GM12878 (cell line): ENCODE measurements at regions not wholly inside any gene's neighbourhood (a gene's known extent, or its start where the extent isn't known, plus 50 kb on each side); places are given as distances from the start of the nearest gene placed in this dataset.

Experiments used
- ATAC-seq: fragments of 200-7000 bp; cut with Tn5 transposase; 3 replicates; pipeline ENCODE4 v1.9.1; 2020; ENCODE audit warnings: mild to moderate bottlenecking, moderate library complexity
- BruUV-seq: library from RNA; stranded (reverse); fragments of 400-500 nt; replicated peaks from 2 replicates; lab custom pipeline; 2021; lab: Mats Ljungman, UMichigan
- CTCF ChIA-PET: fragments of 300-600 bp; sonication (Branson Sonifier 250); formaldehyde crosslinking; extraction: SDS; loops from one replicate; lab custom pipeline; 2021; ENCODE audit warnings: inconsistent platforms; lab: Yijun Ruan, JAX
- POLR2A ChIA-PET: fragments of 350-600 bp; formaldehyde crosslinking; extraction: SDS; loops from one replicate; lab custom pipeline; 2021; ENCODE audit warnings: inconsistent platforms; lab: Charles Lee
- RAD21 ChIA-PET: fragments of 300-600 bp; sonication (Branson Sonifier 250); formaldehyde crosslinking; loops from one replicate; lab custom pipeline; 2023; ENCODE audit warnings: antibody characterized with exemption; ENCODE audit not compliant: unreplicated experiment; lab: Charles Lee
- SMC1A ChIA-PET: fragments of 300-600 bp; sonication (Branson Sonifier 250); formaldehyde crosslinking; loops from one replicate; lab custom pipeline; 2023; ENCODE audit not compliant: unreplicated experiment, uncharacterized antibody; lab: Charles Lee
- DNase-seq: peaks from one replicate; pipeline ENCODE4 v3.0.0-alpha.2; 2011; ENCODE audit warnings: low read depth, low spot score
- FAIRE-seq: peaks from 3 replicates; lab custom pipeline; 2011; peaks lifted over from hg19 to GRCh38; lab: Jason Lieb, UNC
- H2AFZ ChIP-seq: 2 replicates; pipeline ENCODE4 v1.6.0; 2011; ENCODE audit warnings: low read depth, low read length, control low read depth; ENCODE audit not compliant: control insufficient read depth
- H3K27ac ChIP-seq: 2 replicates; pipeline ENCODE4 v1.5.1; 2011; ENCODE audit warnings: control low read depth; ENCODE audit not compliant: control insufficient read depth, insufficient read depth
- H3K27me3 ChIP-seq, 2 experiments: replicated peaks in 1 of 2; 2 replicates each; pipeline versions ENCODE4 v1.6.0 to v1.6.1; 2011; ENCODE audit warnings: low read length in 1 of 2; ENCODE audit not compliant: control insufficient read depth in 2 of 2, insufficient read depth in 2 of 2
- H3K36me3 ChIP-seq, 2 experiments: 2 replicates each; pipeline ENCODE4 v1.5.1; 2011; ENCODE audit warnings: low read length in 1 of 2; ENCODE audit not compliant: control insufficient read depth in 2 of 2, insufficient read depth in 2 of 2
- H3K4me1 ChIP-seq: 2 replicates; pipeline ENCODE4 v1.6.1; 2011; ENCODE audit warnings: mild to moderate bottlenecking, low read length, moderate library complexity, mixed read lengths; ENCODE audit not compliant: control insufficient read depth, insufficient read depth
- H3K4me2 ChIP-seq: 2 replicates; pipeline ENCODE4 v1.6.0; 2011; ENCODE audit warnings: control low read depth; ENCODE audit not compliant: control insufficient read depth, insufficient read depth
- H3K4me3 ChIP-seq: fragments of 200-600 bp; sonication (generic); 2 replicates; pipeline ENCODE4 v1.5.1; 2016
- H3K79me2 ChIP-seq: 2 replicates; pipeline ENCODE4 v1.6.0; 2011; ENCODE audit warnings: low read length; ENCODE audit not compliant: control insufficient read depth, insufficient read depth
- H3K9ac ChIP-seq: 2 replicates; pipeline ENCODE4 v1.8.0; 2011; ENCODE audit warnings: low read length, control low read depth, mixed read lengths; ENCODE audit not compliant: control insufficient read depth, insufficient read depth
- H3K9me3 ChIP-seq: replicated peaks from 3 replicates; pipeline ENCODE4 v1.5.1; 2011; ENCODE audit warnings: mild to moderate bottlenecking, low read length; ENCODE audit not compliant: control insufficient read depth, insufficient read depth
- H4K20me1 ChIP-seq: 2 replicates; pipeline ENCODE4 v1.6.0; 2011; ENCODE audit not compliant: control insufficient read depth, insufficient read depth
- BRCA1 ChIP-seq: IDR thresholded peaks from 2 replicates; pipeline ENCODE4 v1.6.1; 2011; ENCODE audit warnings: low read depth, low read length, improper control_type of control experiment
- CHD2 ChIP-seq: IDR thresholded peaks from 2 replicates; pipeline ENCODE4 v1.6.1; 2011; ENCODE audit warnings: low read depth, low read length, improper control_type of control experiment, borderline replicate concordance
- FOXM1 ChIP-seq: IDR thresholded peaks from 2 replicates; pipeline ENCODE4 v1.6.1; 2012; ENCODE audit warnings: low read depth, mild to moderate bottlenecking, inconsistent platforms, low read length, moderate library complexity
- HCFC1 ChIP-seq: fragments of 150-350 bp; IDR thresholded peaks from 2 replicates; pipeline ENCODE4 v1.6.1; 2014; ENCODE audit warnings: low read length
- IRF4 ChIP-seq: IDR thresholded peaks from 2 replicates; pipeline ENCODE4 v1.6.1; 2011; ENCODE audit warnings: low read depth, low read length
- LARP7 ChIP-seq: fragments of 450-650 bp; IDR thresholded peaks from 2 replicates; pipeline ENCODE4 v1.6.1; 2017; ENCODE audit warnings: mild to moderate bottlenecking
- MEF2B ChIP-seq: fragments of 450-650 bp; IDR thresholded peaks from 2 replicates; pipeline ENCODE4 v1.6.1; 2018; ENCODE audit warnings: mild to moderate bottlenecking, moderate library complexity; ENCODE audit not compliant: partially characterized antibody, poor library complexity, severe bottlenecking
- MXI1 ChIP-seq: fragments of 150-350 bp; IDR thresholded peaks from 2 replicates; pipeline ENCODE4 v1.6.1; 2011; ENCODE audit warnings: low read depth, mild to moderate bottlenecking, inconsistent platforms, low read length, improper control_type of control experiment
- MYC ChIP-seq: IDR thresholded peaks from 2 replicates; pipeline ENCODE4 v1.6.1; 2011; ENCODE audit warnings: mild to moderate bottlenecking, low read length, moderate library complexity, inconsistent platforms; ENCODE audit not compliant: insufficient read depth, insufficient replicate concordance, insufficient read length, severe bottlenecking
- NRF1 ChIP-seq: conservative IDR thresholded peaks from 2 replicates; pipeline ENCODE4 v1.6.1; 2011; ENCODE audit warnings: mild to moderate bottlenecking, low read depth, low read length, improper control_type of control experiment
- PAX5 ChIP-seq: IDR thresholded peaks from 2 replicates; pipeline ENCODE4 v1.6.1; 2011; ENCODE audit warnings: low read depth, low read length, borderline replicate concordance
- PAX8 ChIP-seq: fragments of 450-650 bp; IDR thresholded peaks from 2 replicates; pipeline ENCODE4 v1.6.1; 2017; ENCODE audit warnings: mild to moderate bottlenecking, moderate library complexity
- RAD51 ChIP-seq: fragments of 450-650 bp; IDR thresholded peaks from 2 replicates; pipeline ENCODE4 v1.6.1; 2016; ENCODE audit warnings: moderate library complexity, mild to moderate bottlenecking, inconsistent platforms
- SIN3A ChIP-seq: IDR thresholded peaks from 2 replicates; pipeline ENCODE4 v1.6.1; 2012; ENCODE audit warnings: low read depth, low read length, improper control_type of control experiment
- SP1 ChIP-seq: IDR thresholded peaks from one replicate; pipeline ENCODE4 v1.6.1; 2011; ENCODE audit warnings: low read depth, low read length
- TARDBP ChIP-seq: IDR thresholded peaks from 2 replicates; pipeline ENCODE4 v1.6.1; 2016; ENCODE audit warnings: borderline replicate concordance
- ZNF217 ChIP-seq: fragments of 450-650 bp; IDR thresholded peaks from 2 replicates; pipeline ENCODE4 v1.6.1; 2017; ENCODE audit warnings: antibody characterized with exemption, mild to moderate bottlenecking
- ZZZ3 ChIP-seq: IDR thresholded peaks from 2 replicates; pipeline ENCODE4 v1.6.1; 2011; ENCODE audit warnings: low read depth; ENCODE audit not compliant: control insufficient read depth, insufficient read length
- WGBS: methylation state at CpG from one replicate; pipeline ENCODE4 v1.1.6; 2016; ENCODE audit warnings: low lambda C conversion rate; ENCODE audit not compliant: insufficient replicate concordance, insufficient coverage; ENCODE audit errors: missing lambda C conversion rate; 5-methylcytosine and 5-hydroxymethylcytosine counted together
- in situ Hi-C: fragments of 300-500 bp; cut with MboI; formaldehyde crosslinking; loops from 9 replicates; pipeline ENCODE4 v1.14.3; 2018; ENCODE audit warnings: mixed read lengths
- intact Hi-C: fragments of 100-400 bp; cut with micrococcal nuclease; formaldehyde crosslinking; loops from one replicate; pipeline ENCODE4 v1.14.2; 2022; ENCODE audit not compliant: unreplicated experiment
- TF ChIP-seq, protein P1 (sequence below): fragments of 450-650 bp; IDR thresholded peaks from 2 replicates; pipeline ENCODE4 v1.6.1; 2017; ENCODE audit warnings: low read depth, mild to moderate bottlenecking, moderate library complexity

DNA sequence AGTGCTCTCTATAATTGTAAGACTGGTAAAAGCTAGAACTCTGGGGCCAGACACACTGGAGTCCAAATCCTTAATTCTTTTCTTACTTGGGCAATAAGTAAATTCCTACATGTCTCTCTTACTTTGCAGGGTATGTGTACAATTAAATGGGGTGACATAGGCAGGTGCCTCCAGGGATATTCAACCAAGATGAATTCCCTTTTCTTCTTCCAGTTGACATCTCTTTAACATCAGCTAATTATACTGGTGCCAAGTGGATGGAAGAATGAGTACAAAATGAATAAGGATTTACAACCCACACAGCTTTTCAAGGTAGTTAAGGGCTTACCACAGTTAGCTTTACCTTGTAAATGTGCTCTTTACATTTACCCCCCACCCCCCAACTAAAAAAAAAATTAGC, 295.5 kb upstream of the GADL1 start:
- Histone ChIP-seq H4K20me1 (no peaks in the 10 kb centered on the region), H3K4me2 (no peak overlapping the region), H3K79me2 (no peaks in the 10 kb centered on the region), H3K36me3 (no peaks in the 10 kb centered on the region), H2AFZ (no peak overlapping the region), H3K27me3 (no peaks in the 10 kb centered on the region), H3K27ac (no peak overlapping the region), H3K9ac (no peak overlapping the region), H3K4me3 (no peak overlapping the region), H3K9me3 (no peaks in the 10 kb centered on the region)
- in situ Hi-C loops (no loop called here), intact Hi-C loops (no loop called here)
- ATAC-seq: no peak
- no peak for DNase-seq
- FAIRE-seq: no peak
- no TSS peak for BruUV-seq
- CTCF ChIA-PET: interaction anchor here (0.6 to 0.8 kb wide), 6 partner anchors 12 to 1645 kb away, joined by 3 to 4 read pairs (median 3); no protein-coding TSS in a partner anchor
- RAD21 ChIA-PET: no interaction called here
- POLR2A ChIA-PET: no interaction called here
- TF ChIP-seq TARDBP (no peak), IRF4 (no peak), RAD51 (no peak), CHD2 (no peak), NRF1 (no peak)
- TF ChIP-seq, all 136 proteins: peak for 0
- no peaks in the 10 kb centered on the region for H3K4me1 ChIP-seq
- SMC1A ChIA-PET: interaction anchor here (0.6 to 1.9 kb wide), 4 partner anchors 10 to 33 kb away, joined by 3 to 5 read pairs (median 4); no protein-coding TSS in a partner anchor

DNA sequence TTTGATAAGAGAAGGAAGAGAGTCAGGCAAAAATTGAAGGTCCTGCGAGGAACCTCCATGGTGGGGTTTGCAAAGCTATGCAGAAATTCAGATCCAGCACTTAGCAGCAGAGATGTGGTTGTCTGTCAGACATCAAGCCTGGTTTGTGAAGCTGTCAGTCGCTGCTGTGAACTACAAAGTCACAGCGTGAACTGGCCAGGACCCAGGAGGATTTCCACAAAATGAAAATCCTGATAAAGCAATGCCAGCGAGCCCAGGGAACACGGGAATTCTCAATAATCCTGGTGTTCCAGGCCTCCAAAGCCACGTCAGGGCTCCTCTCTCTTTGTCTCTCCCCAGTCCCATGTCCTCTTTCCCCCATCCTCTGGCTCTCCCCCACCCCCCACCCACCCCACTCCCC, 296.9 kb upstream of the GADL1 start:
- Histone ChIP-seq H3K36me3 (no peaks in the 10 kb centered on the region), H3K27me3 (no peaks in the 10 kb centered on the region), H3K4me3 (no peak overlapping the region), H2AFZ (no peak overlapping the region), H3K9ac (no peak overlapping the region), H3K4me1 (no peaks in the 10 kb centered on the region), H4K20me1 (no peaks in the 10 kb centered on the region)
- DNase-seq (no peak), ATAC-seq (no peak), FAIRE-seq (no peak)
- ChIA-PET POLR2A (no interaction called here), CTCF (no interaction called here), RAD21 (no interaction called here)
- intact Hi-C loops: no loop called here
- BruUV-seq: no TSS peak
- TF ChIP-seq LARP7: no peak
- no peak for TF ChIP-seq PAX8
- no peak for TF ChIP-seq FOXM1
- TF ChIP-seq, protein P1, sequence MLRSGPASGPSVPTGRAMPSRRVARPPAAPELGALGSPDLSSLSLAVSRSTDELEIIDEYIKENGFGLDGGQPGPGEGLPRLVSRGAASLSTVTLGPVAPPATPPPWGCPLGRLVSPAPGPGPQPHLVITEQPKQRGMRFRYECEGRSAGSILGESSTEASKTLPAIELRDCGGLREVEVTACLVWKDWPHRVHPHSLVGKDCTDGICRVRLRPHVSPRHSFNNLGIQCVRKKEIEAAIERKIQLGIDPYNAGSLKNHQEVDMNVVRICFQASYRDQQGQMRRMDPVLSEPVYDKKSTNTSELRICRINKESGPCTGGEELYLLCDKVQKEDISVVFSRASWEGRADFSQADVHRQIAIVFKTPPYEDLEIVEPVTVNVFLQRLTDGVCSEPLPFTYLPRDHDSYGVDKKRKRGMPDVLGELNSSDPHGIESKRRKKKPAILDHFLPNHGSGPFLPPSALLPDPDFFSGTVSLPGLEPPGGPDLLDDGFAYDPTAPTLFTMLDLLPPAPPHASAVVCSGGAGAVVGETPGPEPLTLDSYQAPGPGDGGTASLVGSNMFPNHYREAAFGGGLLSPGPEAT: no peak
- no peak for TF ChIP-seq ZNF217
- TF ChIP-seq BRCA1: no peak
- no peak for TF ChIP-seq TARDBP
- TF ChIP-seq PAX5: no peak
- no peak for TF ChIP-seq SP1
- TF ChIP-seq MYC: no peak
- TF ChIP-seq HCFC1: no peak
- TF ChIP-seq ZZZ3: no peak
- no peak for TF ChIP-seq MEF2B
- no peak for TF ChIP-seq MXI1
- TF ChIP-seq SIN3A: no peak
- TF ChIP-seq, all 136 proteins: peak for 0
- Histone ChIP-seq H3K9me3 (no peaks in the 10 kb centered on the region), H3K4me2 (no peak overlapping the region), H3K27ac (no peak overlapping the region), H3K79me2 (no peaks in the 10 kb centered on the region)
- in situ Hi-C loops: no loop called here
- 34% methylated on average over 6 of the region's 6 CpGs for WGBS
- SMC1A ChIA-PET: interaction anchor here (1.9 kb wide), 1 partner anchor 16 kb away, joined by 4 read pairs; no protein-coding TSS in a partner anchor
